Stimulated activated CD8-positive, alpha-beta memory T cell treated with anti-CD3 and anti-CD28 coated beads, Interleukin-12 subunit alpha, Interleukin-12 subunit beta, amount 100 ng/mL, for 1 hour (primary cell): ENCODE measurements at regions not wholly inside any gene's neighbourhood (a gene's known extent, or its start where the extent isn't known, plus 50 kb on each side); places are given as distances from the start of the nearest gene placed in this dataset.

Source experiments
- DNase-seq: peaks from one replicate; pipeline ENCODE4 v3.0.0-alpha.2; 2020; ENCODE audit warnings: low read depth

DNA sequence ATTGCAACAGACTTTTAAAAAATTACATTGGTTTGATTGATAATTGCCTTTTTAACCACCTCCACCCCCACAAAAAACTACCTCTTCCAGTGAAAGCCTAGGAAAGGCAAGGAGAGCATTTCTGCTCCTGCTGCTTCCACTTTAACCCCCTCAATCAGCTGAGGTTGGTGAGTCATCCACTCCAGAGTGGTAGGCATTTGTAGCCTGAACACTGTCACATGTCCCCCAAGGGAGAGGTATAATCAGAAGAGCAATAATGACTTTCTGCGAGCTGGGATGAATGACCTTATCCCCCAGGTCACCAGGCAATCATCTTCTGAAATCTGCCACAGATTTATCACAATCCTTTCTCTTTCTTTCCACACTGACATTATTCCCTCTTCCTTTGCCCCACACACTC is 126.6 kb upstream of the CAMK1G start:
- DNase-seq = no peak

DNA sequence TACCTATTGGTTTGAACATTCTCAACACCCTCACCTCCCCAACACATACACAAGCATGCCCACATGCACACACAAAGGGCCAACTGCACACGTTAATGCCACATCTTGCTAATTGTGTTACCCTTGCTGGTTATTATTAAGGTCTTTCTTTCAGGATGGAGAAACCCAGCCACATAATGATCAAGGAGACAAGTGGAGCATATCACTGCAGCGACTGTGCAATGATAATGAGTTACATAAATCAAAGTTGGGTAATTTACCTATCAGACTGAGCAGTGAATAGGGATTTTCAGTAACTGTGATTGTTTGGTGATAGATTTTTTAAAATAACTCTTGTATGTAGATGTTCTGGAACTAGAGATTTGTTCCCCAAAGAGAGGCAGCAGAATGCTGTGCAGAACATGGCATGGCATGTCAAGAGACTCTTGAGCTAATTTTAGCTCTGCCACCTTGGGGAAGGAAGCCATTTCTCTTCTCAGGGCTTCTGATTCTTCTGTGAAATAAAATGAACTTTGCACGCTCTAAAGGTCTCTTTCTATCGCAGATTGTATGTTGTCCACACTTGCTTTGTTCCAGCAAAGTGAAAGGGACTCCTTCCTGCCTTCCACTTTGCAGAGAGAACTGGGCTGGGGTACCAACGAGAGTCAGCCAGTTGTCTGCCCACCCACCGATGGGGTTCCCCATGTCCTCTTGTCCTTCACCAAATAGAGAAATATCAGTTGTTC is 126.0 kb upstream of the CAMK1G start:
- no peak for DNase-seq

- DNase-seq = no peak
These were observed 124.6 kb upstream of the CAMK1G start for GRCh38 chr1:209458921-209459320.

- no peak for DNase-seq
These were observed 122.3 kb upstream of the CAMK1G start for GRCh38 chr1:209461168-209461567.

- no peak for DNase-seq
These were observed 121.1 kb upstream of the CAMK1G start for GRCh38 chr1:209462433-209462832.

- no peak for DNase-seq
These were observed 120.1 kb upstream of the CAMK1G start for GRCh38 chr1:209463441-209463840.

GRCh38 chr1:209473025-209473424 is 110.5 kb upstream of the CAMK1G start:
- no peak for DNase-seq

GRCh38 chr1:209480345-209480744 is 103.2 kb upstream of the CAMK1G start:
- DNase-seq = no peak

DNA sequence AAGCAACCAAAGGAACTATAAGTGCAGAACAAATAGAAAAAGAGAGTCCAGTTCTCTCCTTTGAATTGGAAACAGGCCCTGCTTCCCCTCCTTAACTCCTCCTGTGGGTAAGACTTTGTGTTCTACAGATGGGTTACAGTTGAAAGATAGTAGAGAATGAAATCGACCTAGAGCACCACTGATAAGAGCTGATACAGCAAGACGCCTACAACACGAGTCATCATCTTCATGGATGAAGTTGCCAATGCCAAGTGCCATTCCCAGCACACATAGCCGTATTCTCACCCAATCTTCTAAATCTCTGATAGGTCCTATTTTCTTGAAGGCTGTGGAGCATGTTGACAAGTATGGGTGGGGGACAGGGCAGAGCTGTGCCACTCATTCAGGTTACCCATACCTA is 99.8 kb upstream of the CAMK1G start:
- DNase-seq = no peak

DNA sequence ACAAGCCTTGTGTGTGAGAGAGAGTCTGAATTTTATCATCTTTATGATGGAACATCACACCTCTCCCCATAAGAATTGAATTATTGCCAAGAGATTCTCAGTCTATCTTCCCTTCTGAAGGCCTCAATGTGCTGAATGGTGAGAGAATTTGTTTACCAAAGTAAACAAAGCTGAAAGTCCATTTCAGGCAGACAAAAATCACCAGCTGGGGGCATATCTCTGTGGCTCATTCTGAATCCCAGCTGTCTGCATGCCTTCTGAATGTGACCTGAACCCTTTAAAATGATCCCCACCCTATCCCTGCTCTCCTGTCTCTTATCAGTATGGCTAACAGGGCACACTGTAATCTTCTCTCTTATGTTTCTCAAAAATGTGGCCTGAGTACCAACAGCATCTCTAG is 99.1 kb upstream of the CAMK1G start:
- no peak for DNase-seq

GRCh38 chr1:209485167-209485566 is 98.3 kb upstream of the CAMK1G start:
- no peak for DNase-seq

- DNase-seq = no peak
These were observed 97.8 kb upstream of the CAMK1G start for GRCh38 chr1:209485751-209486150.

GRCh38 chr1:209486861-209487593 is 96.5 kb upstream of the CAMK1G start:
- no peak for DNase-seq

DNA sequence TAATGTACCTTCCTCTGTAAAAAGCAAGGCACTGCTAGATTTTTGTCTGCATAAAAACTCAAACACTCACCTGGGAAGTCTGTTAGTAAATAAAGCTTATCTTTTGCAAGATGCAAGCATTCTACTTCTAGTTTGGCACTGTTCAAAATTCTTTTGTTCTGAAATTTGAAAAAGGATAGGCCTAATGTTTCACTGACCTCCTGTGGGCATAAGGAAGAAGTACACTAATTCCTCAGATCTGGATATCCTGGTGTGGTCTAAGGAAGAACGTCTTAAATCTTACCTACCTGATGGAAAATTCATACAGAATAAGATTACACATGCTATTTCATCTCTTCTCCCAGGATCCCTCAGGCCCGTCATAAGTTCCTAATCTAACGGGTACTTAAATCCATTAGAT is 93.5 kb upstream of the CAMK1G start:
- no peak for DNase-seq

- no peak for DNase-seq
These were observed 92.5 kb upstream of the CAMK1G start for GRCh38 chr1:209491031-209491430.

DNA sequence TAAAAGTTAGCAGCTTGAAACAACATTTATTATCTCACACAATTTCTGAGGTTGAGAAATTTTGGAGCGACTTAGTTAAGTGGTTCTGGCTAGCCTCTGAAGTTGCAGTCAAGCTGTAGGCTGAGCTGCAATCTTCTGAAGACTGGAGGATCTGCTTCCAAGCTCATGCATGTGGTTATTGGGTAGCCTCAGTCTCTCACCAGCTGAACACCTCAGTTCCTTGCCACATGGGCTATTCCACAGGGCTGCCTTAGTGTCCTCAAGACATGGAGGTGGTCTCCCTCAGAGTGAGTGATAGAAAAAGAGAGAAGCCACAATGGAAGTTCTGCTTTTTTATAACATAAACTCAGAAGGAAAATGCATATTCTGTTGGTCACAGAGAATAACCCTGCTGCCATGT is 92.0 kb upstream of the CAMK1G start:
- no peak for DNase-seq

DNA sequence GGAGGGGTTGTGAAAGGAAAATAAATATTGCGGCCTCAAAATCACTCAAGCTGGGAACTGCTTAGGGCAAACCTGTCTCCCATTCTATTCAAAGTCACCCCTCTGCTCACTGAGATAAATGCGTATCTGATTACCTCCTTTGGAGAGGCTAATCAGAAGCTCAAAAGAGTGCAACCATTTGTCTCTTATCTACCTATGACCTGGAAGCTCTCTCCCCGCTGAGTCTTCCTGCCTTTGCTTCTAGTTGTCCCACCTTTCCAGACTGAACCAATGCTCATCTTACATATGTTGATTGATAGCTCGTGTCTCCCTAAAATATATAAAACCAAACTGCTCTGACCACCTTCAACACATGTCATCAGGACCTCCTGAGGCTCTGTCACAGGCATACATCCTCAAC is 91.6 kb upstream of the CAMK1G start:
- no peak for DNase-seq

- no peak for DNase-seq
These were observed 90.0 kb upstream of the CAMK1G start for GRCh38 chr1:209493559-209493958.

GRCh38 chr1:209497729-209498128 is 85.8 kb upstream of the CAMK1G start:
- no peak for DNase-seq

DNA sequence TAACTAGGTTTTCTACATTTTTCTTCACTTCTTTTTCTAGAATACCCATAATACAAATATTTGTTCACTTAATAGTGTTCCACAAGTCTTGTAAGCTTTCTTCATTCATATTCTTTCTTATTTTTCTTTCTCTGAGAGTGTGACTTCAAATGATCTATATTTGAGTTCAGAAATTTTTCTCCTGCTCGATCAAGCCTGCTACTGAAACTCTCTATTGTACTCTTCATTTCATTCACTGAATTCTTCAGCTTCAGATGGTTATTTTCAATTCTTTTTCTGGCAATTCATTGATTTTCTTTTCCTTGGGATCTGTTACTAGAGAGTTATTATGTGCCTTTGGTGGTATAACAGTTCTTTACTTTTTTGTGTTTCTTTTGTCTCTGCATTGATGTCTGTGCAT is 82.5 kb upstream of the CAMK1G start:
- DNase-seq = no peak

DNA sequence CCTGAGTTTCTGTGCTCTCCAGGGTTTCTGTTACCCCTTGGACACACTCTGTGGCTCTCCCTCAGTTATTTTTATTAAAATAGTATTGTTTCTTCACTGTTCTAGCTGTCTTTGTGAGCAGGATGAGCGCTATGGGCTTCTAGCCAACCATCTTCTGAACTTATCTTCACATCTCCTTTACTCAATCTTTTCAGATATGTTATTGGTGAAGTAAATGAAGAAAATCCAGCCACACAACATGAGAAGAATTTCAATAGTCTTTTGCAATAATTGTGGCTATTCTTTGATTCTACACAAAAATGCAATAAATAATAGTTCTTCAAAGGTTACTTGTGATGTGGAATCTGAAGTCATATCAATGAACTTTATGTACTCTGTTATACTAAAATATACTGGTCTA is 80.3 kb upstream of the CAMK1G start:
- no peak for DNase-seq

- no peak for DNase-seq
These were observed 78.9 kb upstream of the CAMK1G start for GRCh38 chr1:209504571-209504970.

GRCh38 chr1:209505044-209505443 is 78.5 kb upstream of the CAMK1G start:
- DNase-seq = no peak

DNA sequence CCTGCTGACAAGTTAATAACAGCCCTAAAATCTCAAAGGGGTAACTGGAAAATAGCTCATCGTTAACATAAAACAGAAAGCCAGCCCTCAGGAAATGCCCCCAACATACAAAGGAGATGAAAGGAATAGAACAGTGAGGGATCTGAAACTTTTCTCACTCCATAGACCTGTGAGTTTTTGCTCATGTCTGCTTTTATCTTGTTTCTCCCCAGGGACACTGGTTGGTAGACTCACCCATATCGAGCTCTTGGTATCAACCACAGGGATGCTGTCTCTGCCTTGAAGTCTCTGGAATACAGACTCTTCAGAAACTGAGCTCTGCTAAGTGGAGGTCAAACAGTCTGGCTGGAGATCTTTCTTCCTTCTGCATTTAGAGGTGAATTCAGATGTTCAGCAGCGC is 77.4 kb upstream of the CAMK1G start:
- no peak for DNase-seq
